Activated CD4-positive, alpha-beta T cell treated with anti-CD3 and anti-CD28 coated beads, Interleukin-10, Interleukin-2, amounts not matched to agents 100 ng/mL and 50 ng/mL, durations not matched to agents 16 hours and 8 hours (primary cell): ENCODE measurements at regions not wholly inside any gene's neighbourhood (a gene's known extent, or its start where the extent isn't known, plus 50 kb on each side); places are given as distances from the start of the nearest gene placed in this dataset.
"Not testable (repeated sequence)": the region's sequence is repeated elsewhere in the genome, so short reads cannot be mapped to it uniquely, and the experiment has no call there.

Experiments
- DNase-seq: peaks from one replicate; pipeline ENCODE4 v3.0.0-alpha.2; 2020

GRCh38 chr13:103517066-103517767 is 451.0 kb upstream of the SLC10A2 start:
- DNase-seq, result no peak

- DNase-seq, result no peak
Observed at GRCh38 chr13:103516015-103516795, 450.0 kb upstream of the SLC10A2 start.

GRCh38 chr13:103515410-103515809 is 449.2 kb upstream of the SLC10A2 start:
- DNase-seq, result no peak

GRCh38 chr13:103514619-103515018 is 448.4 kb upstream of the SLC10A2 start:
- DNase-seq, result no peak

DNA sequence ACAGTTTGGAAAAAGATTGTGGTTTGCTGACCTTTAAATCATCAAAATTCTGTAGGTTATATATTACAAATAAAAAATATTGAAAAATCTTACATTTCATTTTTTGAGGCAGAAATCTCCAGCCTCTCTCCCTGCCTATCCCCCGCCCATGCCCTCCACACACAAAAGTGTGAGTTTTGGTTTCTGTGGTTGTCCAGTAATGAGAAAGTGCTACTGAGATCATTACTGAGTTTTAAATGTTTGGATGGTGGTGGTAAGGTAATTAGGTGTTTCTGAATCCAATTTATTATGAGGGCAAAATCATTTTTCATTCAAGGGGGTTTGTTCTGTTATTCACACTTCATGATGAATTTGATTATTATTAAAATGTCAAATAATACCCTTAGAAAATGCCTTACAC is 448.0 kb upstream of the SLC10A2 start:
- DNase-seq, result no peak

GRCh38 chr13:103510007-103510535 is 443.9 kb upstream of the SLC10A2 start:
- DNase-seq, result no peak

GRCh38 chr13:103497404-103497803 is 431.2 kb upstream of the SLC10A2 start:
- no peak for DNase-seq

- no peak for DNase-seq
Observed at GRCh38 chr13:103487841-103488240, 421.6 kb upstream of the SLC10A2 start.

DNA sequence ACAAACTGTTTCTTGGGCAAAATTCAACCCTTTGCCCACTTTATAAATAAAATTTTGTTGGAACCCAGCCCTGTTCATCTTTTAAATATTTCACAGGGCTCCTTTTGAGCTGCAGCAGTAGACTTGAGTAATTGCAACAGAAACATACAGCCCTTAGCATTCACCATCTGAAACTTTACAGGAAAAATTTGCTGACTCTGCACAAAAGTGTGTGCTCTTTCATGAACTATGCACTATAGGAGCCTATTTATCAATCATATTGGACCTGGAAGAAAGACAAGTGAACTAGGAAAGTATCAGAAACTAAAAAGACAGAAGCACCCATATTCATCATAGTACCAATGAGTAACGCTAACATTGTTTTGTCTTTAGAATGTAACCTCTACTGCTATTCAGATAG is 406.9 kb upstream of the SLC10A2 start:
- DNase-seq, result no peak

GRCh38 chr13:103471896-103472295 is 405.7 kb upstream of the SLC10A2 start:
- DNase-seq, result no peak

- DNase-seq, result no peak
Observed at GRCh38 chr13:103469771-103470170, 403.6 kb upstream of the SLC10A2 start.

DNA sequence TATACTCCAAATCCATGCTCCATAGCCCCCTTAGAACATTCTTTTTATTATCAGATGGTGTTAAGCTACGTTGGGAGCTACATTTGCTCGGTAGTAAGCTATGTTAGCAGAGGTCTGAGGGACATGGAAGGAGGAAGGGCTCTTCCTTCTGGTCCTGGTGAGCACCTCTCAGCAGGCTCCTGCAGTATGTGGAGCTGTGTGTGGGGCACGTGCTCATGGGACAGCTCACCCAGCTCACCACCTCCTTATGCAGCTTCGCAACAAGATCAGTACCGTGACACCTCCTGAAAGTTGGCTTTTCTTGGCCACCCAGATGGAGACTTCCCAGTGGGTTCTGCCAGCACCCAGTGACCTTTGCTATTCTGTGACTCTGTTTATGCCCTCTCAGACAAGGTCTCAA is 400.5 kb upstream of the SLC10A2 start:
- DNase-seq, result no peak

DNA sequence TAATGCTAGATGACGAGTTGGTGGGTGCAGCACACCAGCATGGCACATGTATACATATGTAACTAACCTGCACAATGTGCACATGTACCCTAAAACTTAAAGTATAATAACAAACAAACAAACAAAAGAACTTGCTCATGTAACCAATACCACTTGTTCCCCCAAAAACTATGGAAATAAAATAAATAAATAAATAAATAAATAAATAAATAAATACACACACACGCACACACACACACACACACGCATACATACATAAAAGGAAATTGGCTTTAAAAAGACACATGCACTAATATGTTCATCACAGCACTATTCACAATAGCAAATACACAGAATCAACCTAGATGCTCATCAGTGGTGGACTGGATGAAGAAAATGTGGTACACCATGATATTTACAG is 394.0 kb upstream of the SLC10A2 start:
- DNase-seq, result not testable (repeated sequence)

- not testable (repeated sequence) for DNase-seq
Observed at GRCh38 chr13:103457050-103457449, 390.8 kb upstream of the SLC10A2 start.

- DNase-seq, result no peak
Observed at GRCh38 chr13:103451656-103452055, 385.4 kb upstream of the SLC10A2 start.

GRCh38 chr13:103443604-103444003 is 377.4 kb upstream of the SLC10A2 start:
- no peak for DNase-seq

DNA sequence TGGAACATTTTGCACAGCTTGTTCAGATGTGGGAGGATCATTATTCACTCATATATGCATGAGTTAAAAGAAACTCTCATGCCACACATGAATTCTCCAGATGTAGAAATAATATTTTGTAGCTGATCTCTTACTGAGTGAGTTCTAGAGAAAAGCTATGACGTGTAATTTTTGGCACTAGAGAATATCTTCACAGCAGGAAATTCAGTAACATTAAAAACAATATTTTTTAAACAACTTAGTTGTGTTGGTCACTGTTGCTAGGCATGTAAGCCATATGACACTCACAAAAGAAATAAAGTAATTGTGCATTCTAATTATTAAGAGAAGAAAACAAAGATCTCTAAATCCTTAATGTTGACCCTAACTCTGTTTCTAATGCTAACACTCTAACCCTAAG is 371.4 kb upstream of the SLC10A2 start:
- DNase-seq, result no peak

GRCh38 chr13:103436057-103436654 is 369.9 kb upstream of the SLC10A2 start:
- DNase-seq, result no peak

DNA sequence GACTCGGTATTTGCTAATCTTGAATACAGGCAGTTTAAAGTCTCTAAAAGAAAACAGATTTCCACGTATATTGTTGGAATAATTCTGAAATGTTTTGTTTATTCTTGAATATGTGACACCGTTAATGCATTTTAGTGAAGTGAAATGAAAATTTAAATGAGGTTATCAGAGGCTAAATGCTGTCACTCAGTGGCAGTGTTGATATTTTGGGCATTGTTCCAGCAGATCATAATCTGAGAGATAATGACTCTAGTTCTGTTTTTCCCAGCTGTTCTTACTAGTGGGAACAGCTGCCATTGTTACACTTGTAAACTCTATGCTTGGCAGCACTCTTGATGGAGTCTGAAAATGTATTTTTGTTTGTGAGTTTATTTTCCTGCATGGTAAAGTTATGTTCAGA is 365.6 kb upstream of the SLC10A2 start:
- DNase-seq, result no peak

- DNase-seq, result no peak
Observed at GRCh38 chr13:103430368-103430767, 364.2 kb upstream of the SLC10A2 start.

GRCh38 chr13:103410002-103410401 is 343.8 kb upstream of the SLC10A2 start:
- DNase-seq, result no peak

DNA sequence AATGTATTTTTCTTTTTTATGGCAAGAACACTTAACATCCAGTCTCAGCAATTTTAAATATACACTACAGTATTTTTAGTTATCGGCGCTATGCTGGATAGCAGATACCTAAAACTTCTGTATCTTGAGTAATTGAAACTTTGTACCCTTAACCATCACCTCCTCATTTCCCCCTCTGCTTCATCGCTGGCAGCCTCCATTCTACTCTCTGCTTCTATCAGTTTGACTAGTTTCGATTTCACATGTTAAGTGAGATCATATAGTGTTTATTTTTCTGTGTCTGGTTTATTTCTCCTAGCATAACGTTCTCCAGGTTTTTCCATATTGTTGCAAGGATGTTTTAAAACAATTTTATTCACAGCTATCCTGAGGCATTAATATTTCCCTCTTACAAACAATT is 340.8 kb upstream of the SLC10A2 start:
- no peak for DNase-seq

- no peak for DNase-seq
Observed at GRCh38 chr13:103405297-103405696, 339.1 kb upstream of the SLC10A2 start.

DNA sequence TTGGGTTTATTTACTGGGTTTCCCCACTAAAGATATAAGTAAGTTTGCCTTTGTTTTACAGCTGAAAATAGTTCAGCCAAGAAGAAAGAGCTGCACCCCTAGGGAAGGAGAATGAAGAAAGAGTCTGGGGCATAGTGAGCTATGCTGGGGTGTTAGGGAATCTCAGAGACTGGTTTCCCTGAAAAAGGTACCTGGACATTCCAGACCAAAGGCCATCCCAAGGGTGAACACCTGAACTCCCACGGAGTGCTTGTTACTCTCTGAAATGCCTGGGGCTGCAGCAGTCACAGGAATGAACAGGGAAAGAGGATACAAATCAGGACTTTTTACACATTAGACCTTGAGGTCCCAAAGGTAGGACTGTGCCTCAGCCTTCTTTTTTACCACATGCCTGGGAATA is 337.6 kb upstream of the SLC10A2 start:
- DNase-seq, result no peak
